Parathyroid adenoma (tissue), 2 donors: ENCODE measurements at regions not wholly inside any gene's neighbourhood (a gene's known extent, or its start where the extent isn't known, plus 50 kb on each side); places are given as distances from the start of the nearest gene placed in this dataset.

Source experiments
- H2AFZ ChIP-seq: fragments of 300-600 bp; sonication (generic); one replicate; pipeline ENCODE4 v1.7.0; 2017; ENCODE audit warnings: antibody characterized with exemption, mild to moderate bottlenecking
- H3K27ac ChIP-seq: fragments of 300-600 bp; sonication (generic); one replicate; pipeline ENCODE4 v1.7.0; 2017
- H3K27me3 ChIP-seq: fragments of 300-600 bp; sonication (generic); one replicate; pipeline ENCODE4 v1.7.0; 2017; ENCODE audit warnings: low read length; ENCODE audit not compliant: control insufficient read depth, insufficient read depth
- H3K36me3 ChIP-seq: fragments of 300-600 bp; sonication (generic); one replicate; pipeline ENCODE4 v1.7.0; 2017; ENCODE audit warnings: low read length; ENCODE audit not compliant: control insufficient read depth, insufficient read depth
- H3K4me1 ChIP-seq: fragments of 300-600 bp; sonication (generic); one replicate; pipeline ENCODE4 v1.7.0; 2017; ENCODE audit warnings: control low read depth
- H3K4me2 ChIP-seq: fragments of 300-600 bp; sonication (generic); one replicate; pipeline ENCODE4 v1.7.0; 2017; ENCODE audit warnings: low read length
- H3K4me3 ChIP-seq: fragments of 300-600 bp; sonication (generic); one replicate; pipeline ENCODE4 v1.7.0; 2017; ENCODE audit warnings: low read depth, low read length
- H3K79me2 ChIP-seq: fragments of 300-600 bp; sonication (generic); one replicate; pipeline ENCODE4 v1.7.0; 2017; ENCODE audit warnings: control low read depth
- H3K9ac ChIP-seq: fragments of 300-600 bp; sonication (generic); one replicate; pipeline ENCODE4 v1.7.0; 2017; ENCODE audit warnings: mild to moderate bottlenecking
- H3K9me3 ChIP-seq: fragments of 300-600 bp; sonication (generic); one replicate; pipeline ENCODE4 v1.7.0; 2017; ENCODE audit warnings: low read length; ENCODE audit not compliant: control insufficient read depth
- TF ChIP-seq, protein P1 (sequence below): fragments of 300-600 bp; sonication (generic); IDR thresholded peaks from one replicate; pipeline ENCODE4 v1.7.0; 2017; ENCODE audit warnings: antibody characterized with exemption, mild to moderate bottlenecking
- donor health status: primary hyperparathyroidism.

GRCh38 chr6:110033101-110033500 is 55.0 kb downstream of the GPR6 start:
- no peaks in the 10 kb centered on the region for H3K79me2 ChIP-seq
- H3K27ac ChIP-seq = no peak overlapping the region
- no peaks in the 10 kb centered on the region for H3K27me3 ChIP-seq
- H3K9me3 ChIP-seq = no peaks in the 10 kb centered on the region
- TF ChIP-seq, protein P1, sequence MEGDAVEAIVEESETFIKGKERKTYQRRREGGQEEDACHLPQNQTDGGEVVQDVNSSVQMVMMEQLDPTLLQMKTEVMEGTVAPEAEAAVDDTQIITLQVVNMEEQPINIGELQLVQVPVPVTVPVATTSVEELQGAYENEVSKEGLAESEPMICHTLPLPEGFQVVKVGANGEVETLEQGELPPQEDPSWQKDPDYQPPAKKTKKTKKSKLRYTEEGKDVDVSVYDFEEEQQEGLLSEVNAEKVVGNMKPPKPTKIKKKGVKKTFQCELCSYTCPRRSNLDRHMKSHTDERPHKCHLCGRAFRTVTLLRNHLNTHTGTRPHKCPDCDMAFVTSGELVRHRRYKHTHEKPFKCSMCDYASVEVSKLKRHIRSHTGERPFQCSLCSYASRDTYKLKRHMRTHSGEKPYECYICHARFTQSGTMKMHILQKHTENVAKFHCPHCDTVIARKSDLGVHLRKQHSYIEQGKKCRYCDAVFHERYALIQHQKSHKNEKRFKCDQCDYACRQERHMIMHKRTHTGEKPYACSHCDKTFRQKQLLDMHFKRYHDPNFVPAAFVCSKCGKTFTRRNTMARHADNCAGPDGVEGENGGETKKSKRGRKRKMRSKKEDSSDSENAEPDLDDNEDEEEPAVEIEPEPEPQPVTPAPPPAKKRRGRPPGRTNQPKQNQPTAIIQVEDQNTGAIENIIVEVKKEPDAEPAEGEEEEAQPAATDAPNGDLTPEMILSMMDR = no peak
- H3K36me3 ChIP-seq = no peaks in the 10 kb centered on the region
- H3K4me3 ChIP-seq = no peak overlapping the region
- no peak overlapping the region for H2AFZ ChIP-seq
- H3K4me1 ChIP-seq = peaks cover 5% of the 10 kb centered on the region
- no peak overlapping the region for H3K9ac ChIP-seq
- no peak overlapping the region for H3K4me2 ChIP-seq

GRCh38 chr6:110033749-110034666 is 55.9 kb downstream of the GPR6 start:
- Histone ChIP-seq H3K36me3 (no peaks in the 10 kb centered on the region), H3K9me3 (no peaks in the 10 kb centered on the region), H3K27me3 (no peaks in the 10 kb centered on the region), H2AFZ (peak overlapping the region; percentile 60), H3K4me2 (no peak overlapping the region), H3K27ac (no peak overlapping the region), H3K79me2 (no peaks in the 10 kb centered on the region), H3K4me3 (no peak overlapping the region), H3K9ac (no peak overlapping the region), H3K4me1 (peaks cover 5% of the 10 kb centered on the region)
- TF ChIP-seq, protein P1 = no peak

DNA sequence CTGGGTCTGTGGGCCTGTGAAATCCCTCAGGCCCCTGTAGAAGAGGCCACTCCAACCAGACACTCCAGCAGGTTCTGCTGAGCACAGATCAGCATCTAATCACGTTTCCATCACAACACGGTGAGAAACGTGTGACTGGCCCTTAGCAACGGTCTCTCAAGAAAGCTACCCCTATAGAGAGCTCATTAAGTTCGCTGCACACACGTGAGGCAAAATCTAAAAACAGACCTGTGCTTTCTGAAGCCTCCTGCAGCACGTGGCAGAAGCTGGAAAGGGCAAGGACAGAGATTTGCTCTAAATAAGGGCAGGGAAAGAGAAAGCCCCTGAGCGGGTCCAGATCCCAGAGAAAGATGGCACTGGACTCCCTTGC is 56.5 kb downstream of the GPR6 start:
- no peak overlapping the region for H3K4me3 ChIP-seq
- no peaks in the 10 kb centered on the region for H3K36me3 ChIP-seq
- H3K9ac ChIP-seq = no peak overlapping the region
- no peaks in the 10 kb centered on the region for H3K9me3 ChIP-seq
- no peak overlapping the region for H3K27ac ChIP-seq
- peaks cover 5% of the 10 kb centered on the region for H3K4me1 ChIP-seq
- TF ChIP-seq, protein P1 = no peak
- H2AFZ ChIP-seq = peak overlapping the region; percentile 60
- no peaks in the 10 kb centered on the region for H3K27me3 ChIP-seq
- no peaks in the 10 kb centered on the region for H3K79me2 ChIP-seq
- H3K4me2 ChIP-seq = no peak overlapping the region

GRCh38 chr6:110035321-110035720 is 57.2 kb downstream of the GPR6 start:
- Histone ChIP-seq H3K4me3 (no peak overlapping the region), H3K27me3 (no peaks in the 10 kb centered on the region), H3K9ac (no peak overlapping the region), H3K9me3 (no peaks in the 10 kb centered on the region), H3K27ac (no peak overlapping the region), H2AFZ (no peak overlapping the region), H3K79me2 (no peaks in the 10 kb centered on the region), H3K4me1 (peaks cover 5% of the 10 kb centered on the region), H3K4me2 (no peak overlapping the region), H3K36me3 (no peaks in the 10 kb centered on the region)
- TF ChIP-seq, protein P1 = no peak
